GM19395 (cell line): ENCODE measurements at regions not wholly inside any gene's neighbourhood (a gene's known extent, or its start where the extent isn't known, plus 50 kb on each side); places are given as distances from the start of the nearest gene placed in this dataset.

ENCODE experiments used
- ATAC-seq: cut with Tn5 transposase; IDR thresholded peaks from one replicate; pipeline ENCODE4 v1.9.1; 2021; ENCODE audit warnings: mild to moderate bottlenecking, moderate library complexity; ENCODE audit not compliant: unreplicated experiment

DNA sequence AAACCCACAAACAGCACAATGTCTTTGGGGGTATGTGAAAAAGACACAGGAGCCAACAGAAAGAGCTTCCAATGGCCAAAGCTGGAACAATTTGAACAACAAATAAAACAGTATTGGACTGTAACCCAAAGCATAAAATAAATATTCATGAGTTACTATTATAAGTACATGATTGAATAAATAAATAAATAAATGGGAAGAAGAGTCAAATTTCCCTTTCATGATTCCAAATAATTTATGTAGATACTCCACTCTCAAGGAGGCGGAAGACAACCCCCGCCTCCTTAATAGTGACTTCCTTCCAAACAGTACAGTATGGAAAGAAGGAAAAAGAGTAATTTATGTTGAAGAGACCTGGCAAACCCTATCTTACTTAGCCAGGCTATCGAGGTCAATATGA is 124.4 kb upstream of the P2RY1 start:
- no peak for ATAC-seq

DNA sequence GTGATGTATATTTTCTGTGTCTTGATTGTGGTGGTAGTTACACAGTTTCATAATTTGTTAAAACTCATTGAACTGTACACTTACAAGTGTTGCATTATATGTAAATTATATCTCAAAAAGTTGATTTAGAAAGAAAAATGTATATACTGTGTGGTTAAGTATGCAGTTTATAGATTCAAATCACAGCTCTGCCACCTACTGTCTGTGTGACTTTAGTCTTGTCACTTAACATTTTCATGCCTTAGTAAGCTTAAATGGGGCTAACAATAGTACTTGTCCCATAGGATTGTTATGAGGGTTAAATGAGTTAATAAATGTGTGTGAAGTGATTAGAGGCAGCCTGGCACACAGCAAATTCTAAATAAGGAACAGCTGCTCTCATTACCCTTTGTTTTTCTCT is 120.9 kb upstream of the P2RY1 start:
- no peak for ATAC-seq

DNA sequence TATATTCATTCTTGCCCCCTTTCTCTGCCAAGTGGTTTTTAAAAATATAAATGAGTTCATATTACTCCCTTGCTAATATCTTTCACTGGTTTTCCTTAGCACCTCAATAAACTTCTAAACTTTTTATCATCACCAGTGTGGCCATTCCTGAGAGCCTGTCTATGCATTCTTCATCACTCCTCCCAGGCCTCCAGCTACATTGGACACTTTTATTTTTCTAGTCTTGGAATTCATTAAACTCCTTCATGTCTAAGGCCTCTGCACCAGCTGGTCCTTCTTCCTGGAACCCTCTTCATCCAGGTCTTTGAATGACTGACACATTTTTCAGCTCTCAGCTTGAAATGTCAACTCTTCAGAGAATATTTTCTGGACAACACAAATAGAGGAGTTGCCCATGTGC is 120.4 kb upstream of the P2RY1 start:
- no peak for ATAC-seq

DNA sequence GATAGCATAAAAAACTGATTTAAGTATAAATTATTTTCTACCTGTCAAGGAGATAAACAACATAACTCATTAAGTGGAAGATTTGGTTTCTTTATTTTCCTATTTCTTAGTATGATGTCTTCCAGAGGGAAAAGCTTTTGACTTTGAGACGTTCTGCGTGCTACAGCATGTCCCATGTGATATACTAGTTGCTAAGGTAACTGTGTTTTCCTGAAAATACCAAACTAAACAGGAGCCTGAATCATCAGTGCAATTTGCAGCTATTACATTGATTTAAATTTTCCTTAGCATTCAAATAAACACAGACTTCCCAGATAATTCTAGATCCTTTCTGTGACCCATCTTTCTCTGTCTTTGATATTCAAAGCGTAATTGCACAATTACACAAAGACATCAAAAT is 117.7 kb upstream of the P2RY1 start:
- ATAC-seq, result no peak

DNA sequence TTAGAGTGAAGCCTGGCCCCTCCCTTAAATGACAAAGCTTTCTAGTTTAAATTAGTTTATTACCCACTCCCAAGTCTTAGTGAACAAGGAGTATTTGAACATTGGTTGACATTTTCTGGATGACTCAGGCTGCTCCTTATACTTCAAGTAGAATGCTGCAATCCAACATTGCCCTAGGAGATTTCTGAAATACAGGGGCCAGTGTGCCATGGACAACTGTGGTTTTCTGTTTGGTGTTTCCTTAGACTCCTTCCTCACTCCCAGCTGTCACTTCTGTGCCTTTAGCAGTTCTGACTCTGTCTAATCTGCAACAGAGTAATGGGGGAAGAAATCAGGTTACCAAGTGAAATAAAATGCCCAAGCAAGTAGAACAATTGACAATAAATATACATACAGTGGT is 116.1 kb upstream of the P2RY1 start:
- no peak for ATAC-seq

DNA sequence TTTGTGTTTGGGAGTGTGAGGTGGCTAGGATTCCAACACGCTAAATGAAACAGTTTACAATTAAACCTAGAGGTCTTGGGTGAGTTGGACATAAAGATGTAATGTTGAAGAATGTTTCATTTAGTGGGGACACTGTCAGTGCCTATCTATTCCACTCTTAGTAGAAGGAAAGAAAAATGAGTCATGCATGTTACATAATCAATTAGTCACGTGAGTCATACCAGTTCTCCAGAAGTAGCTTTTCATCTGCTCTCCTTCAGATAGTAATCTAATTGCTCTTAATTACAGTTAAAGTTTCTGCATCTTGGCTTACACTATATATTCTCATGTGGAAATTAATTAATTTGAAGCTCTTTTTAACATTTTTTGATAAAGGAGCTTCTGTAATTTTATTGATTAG is 115.7 kb upstream of the P2RY1 start:
- ATAC-seq, result no peak

DNA sequence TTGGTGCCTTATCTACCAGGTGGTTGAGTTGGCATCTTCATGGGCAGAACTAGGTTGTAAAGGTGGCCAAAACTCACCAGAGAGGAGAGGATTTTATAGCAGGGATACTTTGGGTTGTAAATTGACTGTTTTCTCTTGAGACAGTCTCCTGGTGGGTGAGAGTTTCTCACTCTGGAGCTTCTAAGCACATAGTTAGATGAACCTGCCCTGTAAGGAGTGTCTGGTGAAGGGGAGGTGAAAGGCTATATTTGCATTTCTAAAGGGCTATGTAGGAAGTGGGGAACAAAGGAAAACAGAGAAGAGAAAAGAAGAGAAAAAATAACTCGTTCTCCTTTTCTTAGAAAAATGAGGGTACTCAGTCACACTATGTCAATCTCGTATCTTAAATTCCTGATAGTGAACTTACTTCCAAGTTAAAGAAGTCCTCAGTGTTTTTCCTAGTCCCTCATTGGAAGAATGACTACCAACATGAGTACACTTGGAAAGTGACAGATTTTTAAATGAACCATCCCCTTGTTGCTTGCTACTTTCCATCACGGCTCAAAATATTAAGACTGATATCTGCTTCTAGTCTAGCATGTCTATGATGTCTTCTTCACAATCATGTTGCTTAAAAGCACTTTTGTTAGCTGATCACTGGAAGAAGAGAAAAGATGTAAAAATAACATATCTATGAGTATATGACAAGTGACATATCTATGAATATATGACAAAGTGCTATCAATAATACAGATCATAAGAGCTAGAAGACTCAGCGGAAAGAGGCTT is 113.8 kb upstream of the P2RY1 start:
- no peak for ATAC-seq

DNA sequence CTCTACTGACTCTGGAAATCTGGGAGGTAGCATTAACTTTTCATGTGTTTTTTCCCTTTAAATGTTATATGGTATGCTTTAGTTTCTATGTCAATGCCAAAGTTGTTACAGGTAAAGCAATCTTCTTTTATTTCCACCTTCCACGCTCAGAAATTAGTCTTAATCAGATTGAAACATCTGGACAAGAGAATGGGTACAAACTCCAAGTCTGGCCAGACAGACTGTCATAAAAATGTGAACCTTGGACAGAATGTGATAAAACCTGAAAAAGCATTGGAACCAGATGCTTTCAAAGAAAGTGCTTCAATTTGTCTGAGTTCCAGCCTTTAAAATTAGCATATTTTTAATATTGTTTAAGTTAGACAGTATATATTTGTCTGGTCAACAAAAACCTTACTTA is 110.7 kb upstream of the P2RY1 start:
- ATAC-seq, result no peak

DNA sequence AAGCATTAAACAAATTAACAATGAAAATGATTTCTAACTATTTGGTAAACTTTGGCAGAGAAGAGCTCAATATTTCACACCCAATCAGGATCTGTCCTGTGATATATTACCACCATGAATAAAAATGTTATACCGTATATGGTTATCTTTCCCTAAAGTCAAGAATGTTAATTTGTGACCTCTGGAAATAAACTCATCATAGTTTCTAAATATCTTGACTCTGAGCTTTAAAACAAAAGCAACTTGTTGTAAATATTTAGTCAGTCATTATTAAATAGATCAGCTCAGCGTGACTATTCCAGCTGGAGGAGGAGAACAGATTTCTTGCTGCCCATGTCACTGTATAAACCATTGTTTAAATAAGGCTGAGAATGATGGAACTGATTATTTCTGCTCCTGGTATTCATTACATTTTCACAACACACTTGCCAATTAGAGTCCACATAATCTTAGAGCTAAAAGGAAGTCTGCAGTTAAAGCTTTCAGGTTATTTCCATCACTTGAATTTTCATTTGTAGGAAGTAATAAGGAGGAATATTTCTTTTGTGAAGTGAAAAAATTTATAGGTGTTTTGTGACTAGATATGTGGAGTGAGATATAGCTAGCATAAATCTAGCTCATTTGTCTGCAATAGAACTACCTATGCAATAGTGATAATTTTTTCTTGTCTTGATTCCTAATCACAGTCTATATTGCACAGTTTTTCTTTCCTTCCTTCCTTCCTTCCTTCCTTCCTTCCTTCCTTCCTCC is 106.5 kb upstream of the P2RY1 start:
- ATAC-seq, result no peak

DNA sequence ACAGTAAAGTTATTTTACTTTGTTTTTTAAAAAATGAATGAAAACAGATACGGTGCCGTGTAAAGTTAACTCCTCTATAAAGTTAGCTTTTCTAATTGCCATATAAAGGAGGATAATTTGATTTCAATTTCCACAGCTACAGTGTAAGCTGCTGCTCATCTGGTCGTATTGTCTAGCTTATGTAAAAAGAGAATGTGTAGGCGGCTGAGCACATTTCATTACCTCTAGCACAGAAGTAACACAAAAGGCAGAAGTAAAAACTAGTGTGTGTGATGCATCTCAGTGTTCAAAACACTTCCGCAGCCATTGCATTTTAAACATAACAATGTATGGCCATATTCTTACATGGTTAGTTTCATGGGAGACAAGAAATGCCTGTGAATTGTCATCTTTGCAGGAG is 105.0 kb upstream of the P2RY1 start:
- peak; percentile 54 for ATAC-seq

DNA sequence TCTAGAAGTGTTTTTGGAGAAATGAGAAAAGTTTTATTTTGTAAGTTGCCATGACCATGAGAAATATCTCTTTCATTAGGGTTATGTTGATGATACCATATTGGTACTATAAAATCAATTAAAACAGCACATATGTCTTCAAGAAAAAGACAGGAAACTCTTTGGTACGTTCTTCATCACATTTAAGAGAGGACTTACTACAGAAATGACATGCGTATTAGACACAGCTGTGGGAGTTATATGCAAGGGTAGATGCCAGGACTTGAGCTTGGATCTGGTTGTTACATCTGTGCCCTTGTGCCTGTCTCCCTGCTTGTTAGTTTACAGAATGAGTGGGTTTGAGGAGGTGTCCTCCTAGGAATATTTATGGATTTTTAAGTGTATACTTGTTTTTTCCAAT is 103.4 kb upstream of the P2RY1 start:
- ATAC-seq, result no peak

DNA sequence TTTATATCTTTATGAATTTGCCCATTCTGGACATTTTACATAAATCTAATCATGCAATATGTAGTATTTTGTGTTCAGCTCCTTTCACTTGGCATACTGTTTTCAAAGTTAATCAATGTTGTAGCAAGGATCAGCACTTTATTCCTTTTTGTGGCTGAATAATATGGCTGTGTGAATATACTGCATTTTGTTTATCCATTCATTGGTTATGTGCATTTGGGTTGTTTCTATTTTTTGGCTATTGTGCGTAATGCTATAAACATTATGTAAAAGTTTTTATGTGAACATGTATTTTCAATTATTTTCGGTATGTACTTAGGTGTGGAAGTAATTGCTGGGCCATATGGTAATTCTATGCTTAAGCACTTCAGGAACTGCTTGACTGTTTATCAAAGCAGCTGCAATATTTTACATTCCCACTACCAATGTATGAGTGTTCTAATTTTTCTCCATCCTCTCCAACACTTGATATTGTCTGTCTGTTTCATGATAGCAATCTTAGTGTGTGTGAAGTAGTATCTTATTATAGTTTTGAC is 101.3 kb upstream of the P2RY1 start:
- no peak for ATAC-seq

DNA sequence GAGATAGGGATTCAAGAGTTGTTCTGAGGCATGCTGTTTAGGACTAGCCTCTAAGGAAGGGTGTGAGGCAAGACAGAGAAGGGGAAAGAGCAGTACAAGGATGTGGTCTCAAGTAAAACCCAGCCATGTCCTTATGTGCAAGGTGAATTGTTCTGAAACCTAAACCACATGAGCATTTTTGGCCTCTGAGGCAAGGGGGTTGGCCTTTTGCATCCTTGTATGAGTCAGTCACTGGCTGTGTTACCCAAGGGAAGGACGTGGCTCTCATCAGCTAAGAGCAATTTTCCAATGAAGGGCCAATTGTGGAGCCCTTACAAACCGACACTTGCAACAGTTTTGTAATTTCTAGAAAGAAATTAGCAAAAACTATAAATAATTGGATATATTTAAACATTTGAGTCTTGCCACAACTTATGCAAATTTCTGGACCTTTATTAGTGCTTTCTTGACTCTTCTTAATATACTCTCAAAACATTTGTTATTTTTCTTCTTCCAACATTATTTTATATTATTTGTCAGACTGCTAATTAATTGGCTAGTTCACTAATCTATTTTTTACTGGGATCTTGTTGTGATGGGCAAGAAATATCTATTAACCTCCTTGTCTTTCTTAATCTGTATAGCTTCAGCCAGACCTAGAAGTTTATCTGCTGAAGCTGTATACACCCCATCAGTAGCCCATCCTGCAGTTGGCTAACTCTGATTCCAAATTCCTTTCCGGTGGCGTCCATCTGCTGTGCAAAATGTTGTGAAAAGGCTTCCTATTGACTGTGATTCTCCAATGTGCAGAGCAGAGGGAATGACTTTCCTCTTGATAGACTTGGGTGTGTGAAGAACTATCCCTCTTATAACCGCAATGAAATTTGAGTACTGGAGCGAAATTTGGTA is 97.7 kb upstream of the P2RY1 start:
- peak; percentile 100 for ATAC-seq

DNA sequence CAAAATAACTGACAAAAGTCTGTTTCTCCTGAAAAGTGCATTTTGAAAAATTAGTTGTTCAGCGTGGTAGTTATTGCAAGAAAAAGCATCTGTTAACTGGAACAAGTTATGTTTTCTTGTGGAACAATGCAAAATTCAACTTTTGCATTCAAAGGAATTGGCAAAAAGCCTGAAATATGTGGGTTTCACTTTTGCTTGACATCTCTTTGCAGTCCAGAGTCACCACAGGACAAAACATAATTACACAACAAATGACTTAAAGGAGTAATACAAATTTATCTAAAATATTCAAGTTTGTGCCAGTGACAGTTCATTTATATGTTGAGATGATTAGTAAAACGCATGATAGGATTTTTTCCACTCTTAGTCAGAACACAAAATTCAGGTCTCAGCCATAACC is 96.3 kb upstream of the P2RY1 start:
- no peak for ATAC-seq

DNA sequence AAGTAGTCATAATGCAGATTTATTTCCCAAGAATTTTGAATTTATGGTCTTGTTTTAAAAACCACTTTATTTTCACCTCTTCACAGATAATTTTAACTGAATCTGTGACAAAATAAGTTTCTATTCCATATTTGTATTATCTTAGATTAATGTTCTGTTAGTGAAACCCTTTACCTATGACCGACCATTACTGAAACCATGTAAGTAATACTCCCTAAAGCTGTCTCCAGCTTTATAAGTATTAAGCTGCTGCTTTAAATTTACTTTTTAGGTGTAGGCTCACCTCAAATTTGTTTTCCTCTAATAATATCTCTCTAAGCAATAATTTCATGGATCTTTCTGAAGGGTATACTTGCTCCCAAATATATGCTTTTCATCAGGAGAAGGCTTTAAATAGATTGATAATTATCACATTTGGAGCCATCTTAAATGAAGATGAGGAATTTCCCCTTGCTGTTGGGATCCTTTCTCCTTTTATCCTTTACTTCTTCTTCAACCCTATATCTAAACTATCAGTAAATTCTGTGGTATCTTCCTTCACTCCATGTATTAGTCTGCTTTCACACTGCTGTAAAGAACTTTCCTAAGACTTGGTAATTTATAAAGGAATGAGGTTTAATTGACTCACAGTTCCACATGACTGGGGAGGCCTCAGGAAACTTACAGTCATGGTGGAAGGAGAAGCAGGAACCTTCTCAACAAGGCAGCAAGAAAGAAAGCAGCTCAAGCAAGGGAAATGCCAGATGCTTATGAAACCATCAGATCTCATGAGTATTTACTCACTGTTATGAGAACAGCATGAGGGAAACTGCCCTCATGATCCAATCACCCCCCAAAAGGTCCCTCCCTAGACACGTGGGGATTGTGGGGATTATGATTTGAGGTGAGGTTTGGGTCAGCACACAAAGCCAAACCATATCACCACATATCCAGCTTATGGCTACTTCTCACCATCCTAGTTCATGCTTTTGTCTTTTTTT is 92.3 kb upstream of the P2RY1 start:
- peak; percentile 59 for ATAC-seq

DNA sequence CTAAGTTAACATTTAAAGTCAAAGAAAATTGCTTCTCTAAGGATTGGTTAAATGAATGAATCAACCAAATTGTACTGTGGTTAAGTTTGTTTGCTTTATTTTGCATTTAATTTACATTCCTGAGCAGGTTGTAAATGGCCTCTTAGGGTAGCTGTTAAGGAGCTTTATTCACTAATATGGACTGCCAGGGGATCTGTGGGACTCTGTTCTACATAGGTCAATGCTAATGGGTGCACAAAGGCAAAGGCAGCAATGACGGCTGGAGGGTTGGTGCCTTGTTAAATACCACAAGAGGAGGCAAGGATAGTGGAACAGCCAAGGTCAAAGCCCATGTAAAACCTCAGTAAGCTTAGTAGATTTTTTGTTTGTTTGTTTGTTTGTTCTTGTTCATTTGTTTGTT is 89.3 kb upstream of the P2RY1 start:
- no peak for ATAC-seq

DNA sequence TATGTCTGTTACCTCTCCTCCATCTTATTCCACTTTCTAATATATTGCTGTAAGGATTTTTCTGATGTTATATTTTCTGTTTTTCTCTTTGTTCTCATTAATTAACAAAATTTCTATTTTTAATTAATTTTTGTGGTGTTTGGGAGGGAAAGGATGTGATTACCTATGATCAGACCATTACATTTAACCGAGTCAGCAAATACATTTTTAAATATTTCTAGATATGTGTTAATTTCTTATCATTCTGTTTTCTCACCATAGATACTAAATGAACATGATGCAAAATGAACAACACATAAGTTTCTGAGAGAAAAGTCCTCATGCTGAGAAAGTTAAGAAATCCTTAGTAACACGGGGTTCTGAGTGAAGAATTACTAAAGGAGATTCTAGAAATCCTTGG is 80.6 kb upstream of the P2RY1 start:
- no peak for ATAC-seq

DNA sequence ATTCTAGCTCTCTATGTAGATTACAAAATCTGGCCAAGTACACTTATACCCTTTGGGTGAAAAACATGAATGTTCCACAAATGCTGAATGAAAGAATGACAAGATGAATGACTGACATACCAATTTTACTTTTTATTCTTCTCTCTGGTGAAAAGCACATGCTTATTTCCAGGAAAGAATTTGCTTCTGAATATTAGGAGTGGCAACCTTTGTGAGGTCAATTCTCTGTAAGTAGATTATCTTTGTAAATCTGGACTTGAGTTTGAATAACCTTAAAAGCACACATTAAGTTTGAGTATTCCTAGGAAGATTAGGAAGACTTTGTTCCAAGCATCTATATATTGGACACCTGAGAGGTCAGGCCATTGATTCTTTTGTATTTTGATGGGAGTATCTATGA is 78.1 kb upstream of the P2RY1 start:
- no peak for ATAC-seq

DNA sequence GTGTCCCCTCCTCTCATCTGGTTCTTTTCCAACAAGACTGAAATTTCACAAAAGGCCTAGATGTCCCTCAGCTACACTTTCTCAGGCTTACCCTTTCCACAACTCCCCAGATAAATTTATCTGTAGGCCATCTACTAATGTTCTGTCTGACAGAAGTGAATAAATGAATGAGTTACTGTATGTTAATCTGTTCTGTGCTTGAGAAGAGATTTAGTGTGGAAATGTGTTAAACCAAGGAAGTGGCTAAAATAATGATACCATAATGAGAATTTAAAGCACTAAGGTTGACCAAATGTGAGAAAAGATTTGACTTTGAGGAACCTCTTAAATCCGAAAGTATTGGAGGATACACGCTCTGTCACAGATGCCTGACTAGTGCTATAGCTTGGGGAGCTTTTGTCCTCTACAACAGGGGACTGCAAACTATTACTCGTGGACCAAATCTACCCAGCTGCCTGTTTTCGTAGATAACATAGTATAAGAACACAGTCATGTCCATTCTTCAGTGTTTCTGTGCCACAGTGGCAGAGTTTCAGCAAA is 74.8 kb upstream of the P2RY1 start:
- peak; percentile 79 for ATAC-seq

DNA sequence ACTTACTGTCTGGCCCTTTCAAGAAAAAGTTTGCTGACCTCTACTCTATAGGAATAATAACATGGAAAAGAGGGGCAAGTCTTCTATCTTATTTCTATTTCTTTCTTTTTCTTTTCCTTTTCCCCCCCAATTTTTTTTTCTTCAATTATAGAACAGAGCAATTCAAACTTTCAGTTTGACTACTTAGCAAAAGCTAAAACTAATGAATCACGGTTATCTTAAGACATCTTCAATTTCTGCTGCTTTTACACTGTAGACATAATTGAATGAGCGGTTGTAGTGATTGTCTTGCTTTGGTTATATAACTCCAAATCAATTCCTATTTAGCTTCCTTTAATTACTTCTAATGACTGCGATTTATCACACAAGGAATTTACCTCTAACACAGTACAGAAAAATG is 74.3 kb upstream of the P2RY1 start:
- no peak for ATAC-seq
